Stimulated activated CD4-positive, alpha-beta T cell treated with anti-CD3 and anti-CD28 coated beads, Interleukin-1b, Interleukin-23, amount 100 ng/mL, for 4 hours (primary cell): ENCODE measurements at regions not wholly inside any gene's neighbourhood (a gene's known extent, or its start where the extent isn't known, plus 50 kb on each side); places are given as distances from the start of the nearest gene placed in this dataset.
"Not testable (repeated sequence)": the region's sequence is repeated elsewhere in the genome, so short reads cannot be mapped to it uniquely, and the experiment has no call there.

ENCODE experiments used
- DNase-seq, 2 donors: peaks; one replicate each; pipeline ENCODE4 v3.0.0-alpha.2; 2020; ENCODE audit warnings: low read depth in 2 of 2

GRCh38 chr2:62410926-62411456 lies 95.0 kb downstream of the TMEM17 start:
- no peak for DNase-seq

- no peak for DNase-seq
Observed at GRCh38 chr2:62410015-62410453, 96.0 kb downstream of the TMEM17 start.

GRCh38 chr2:62409442-62409841 lies 96.6 kb downstream of the TMEM17 start:
- DNase-seq: no peak

- DNase-seq: no peak
Observed at GRCh38 chr2:62408241-62408677, 97.7 kb downstream of the TMEM17 start.

GRCh38 chr2:62407838-62408237 lies 98.2 kb downstream of the TMEM17 start:
- no peak for DNase-seq

- DNase-seq: no peak
Observed at GRCh38 chr2:62407401-62407800, 98.6 kb downstream of the TMEM17 start.

GRCh38 chr2:62406573-62407043 lies 99.4 kb downstream of the TMEM17 start:
- no peak for DNase-seq

GRCh38 chr2:62404913-62405312 lies 101.1 kb downstream of the TMEM17 start:
- no peak for DNase-seq

- DNase-seq: no peak
Observed at GRCh38 chr2:62402156-62402555, 103.8 kb downstream of the TMEM17 start.

GRCh38 chr2:62398356-62398755 lies 107.6 kb downstream of the TMEM17 start:
- DNase-seq: no peak

GRCh38 chr2:62396880-62397279 lies 109.1 kb downstream of the TMEM17 start:
- no peak for DNase-seq

GRCh38 chr2:62393293-62393692 lies 112.7 kb downstream of the TMEM17 start:
- DNase-seq: no peak

- DNase-seq: no peak
Observed at GRCh38 chr2:62391696-62392095, 114.3 kb downstream of the TMEM17 start.

- DNase-seq: not testable (repeated sequence)
Observed at GRCh38 chr2:62386378-62386777, 119.6 kb downstream of the TMEM17 start.

- no peak for DNase-seq
Observed at GRCh38 chr2:62383846-62384245, 122.1 kb downstream of the TMEM17 start.

GRCh38 chr2:62382757-62383156 lies 123.2 kb downstream of the TMEM17 start:
- no peak for DNase-seq

- DNase-seq: no peak
Observed at GRCh38 chr2:62382122-62382521, 123.9 kb downstream of the TMEM17 start.

GRCh38 chr2:62381656-62382055 lies 124.3 kb downstream of the TMEM17 start:
- no peak for DNase-seq

GRCh38 chr2:62379566-62379965 lies 126.4 kb downstream of the TMEM17 start:
- no peak for DNase-seq

GRCh38 chr2:62375113-62375420 lies 130.9 kb downstream of the TMEM17 start:
- no peak for DNase-seq

- DNase-seq: no peak
Observed at GRCh38 chr2:62374301-62375112, 131.5 kb downstream of the TMEM17 start.

GRCh38 chr2:62372824-62373223 lies 133.2 kb downstream of the TMEM17 start:
- DNase-seq: no peak
